HG02885 (cell line): ENCODE measurements at regions not wholly inside any gene's neighbourhood (a gene's known extent, or its start where the extent isn't known, plus 50 kb on each side); places are given as distances from the start of the nearest gene placed in this dataset.
A peak's percentile ranks its signal among the peaks of the same experiment; 100 is the strongest.
"Not testable (repeated sequence)": the region's sequence is repeated elsewhere in the genome, so short reads cannot be mapped to it uniquely, and the experiment has no call there.

Experiments
- ATAC-seq: cut with Tn5 transposase; IDR thresholded peaks from one replicate; pipeline ENCODE4 v1.9.1; 2021; ENCODE audit warnings: mild to moderate bottlenecking; ENCODE audit not compliant: unreplicated experiment, poor library complexity

DNA sequence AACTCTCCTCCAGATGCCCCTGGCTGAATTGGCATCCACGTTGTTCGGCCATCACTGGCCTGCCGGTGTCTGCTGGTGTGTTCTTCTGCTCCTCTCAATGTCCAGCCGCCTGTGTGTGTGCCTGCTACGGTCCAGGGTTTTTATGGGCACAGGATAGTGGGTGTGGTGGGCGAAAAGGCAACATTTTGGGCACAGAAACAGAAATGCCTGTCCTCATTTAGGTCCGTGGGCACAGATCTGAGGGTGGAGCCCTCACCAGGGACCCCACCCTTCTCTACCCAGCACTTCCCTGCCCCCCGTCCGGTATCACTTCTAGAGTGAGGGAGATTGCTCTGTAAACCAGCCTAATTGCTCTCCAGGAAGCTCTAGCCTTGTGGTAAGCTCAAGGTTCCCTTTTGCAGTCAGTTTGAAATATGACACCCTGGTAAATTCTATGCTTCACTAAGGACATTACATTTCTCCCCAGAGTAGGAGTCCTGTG lies 410.1 kb downstream of the MAT2B start:
- ATAC-seq, result peak; percentile 74

GRCh38 chr5:163916376-163916775 lies 411.0 kb downstream of the MAT2B start:
- ATAC-seq, result peak; percentile 86

DNA sequence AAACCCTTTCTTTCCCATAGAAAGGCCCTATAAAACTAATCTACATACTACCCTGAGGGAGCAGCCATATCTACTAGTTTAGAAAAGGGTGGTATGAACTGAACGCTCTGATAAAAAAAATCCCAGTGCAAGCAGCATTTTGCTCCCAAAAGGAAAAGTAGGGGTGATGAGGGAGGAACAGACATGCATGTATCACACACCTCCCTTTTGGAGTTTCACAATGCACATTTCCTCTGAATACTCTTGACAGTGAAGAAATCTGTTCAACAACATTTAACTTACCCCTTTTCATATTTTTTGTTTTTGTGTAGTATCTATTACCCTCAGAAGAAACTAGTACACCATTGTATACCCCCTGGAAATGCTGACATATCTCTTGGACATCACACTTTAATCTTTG lies 411.4 kb downstream of the MAT2B start:
- no peak for ATAC-seq

DNA sequence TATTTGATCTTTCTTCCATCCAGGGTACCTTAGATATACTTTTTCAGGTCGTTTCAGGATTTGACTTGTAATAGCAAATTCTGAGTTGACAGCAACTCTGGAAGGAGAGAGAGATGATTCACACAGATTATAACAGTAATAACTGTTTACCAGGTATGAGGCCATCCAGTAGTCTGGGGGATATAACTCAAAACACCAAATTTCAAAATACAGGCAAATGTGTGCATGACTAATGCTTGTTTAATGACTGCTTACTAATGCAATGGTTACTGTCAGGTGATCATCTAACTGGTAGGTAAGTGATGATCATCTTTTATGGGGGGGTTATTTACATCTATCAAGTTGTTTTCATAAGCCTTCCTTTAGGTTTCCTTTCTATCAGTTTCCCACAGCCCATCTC lies 412.3 kb downstream of the MAT2B start:
- ATAC-seq, result no peak

DNA sequence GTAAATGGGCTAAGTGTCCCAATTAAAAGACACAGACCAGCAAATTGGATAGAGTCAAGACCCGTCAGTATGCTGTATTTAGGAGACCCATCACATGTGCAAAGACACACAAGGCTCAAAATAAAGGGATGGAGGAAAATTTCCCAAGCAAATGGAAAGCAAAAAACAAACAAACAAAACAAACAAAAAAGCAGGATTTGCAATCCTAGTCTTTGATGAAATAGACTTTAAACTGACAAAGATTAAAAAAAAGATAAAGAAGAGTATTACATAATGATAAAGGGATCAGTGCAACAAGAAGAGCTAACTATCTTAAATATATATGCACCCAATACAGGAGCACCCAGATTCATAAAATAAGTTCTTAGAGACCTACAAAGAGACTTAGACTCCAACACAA lies 429.6 kb downstream of the MAT2B start:
- ATAC-seq, result not testable (repeated sequence)

- ATAC-seq, result no peak
Measured at GRCh38 chr5:163938595-163938994, 433.2 kb downstream of the MAT2B start.

DNA sequence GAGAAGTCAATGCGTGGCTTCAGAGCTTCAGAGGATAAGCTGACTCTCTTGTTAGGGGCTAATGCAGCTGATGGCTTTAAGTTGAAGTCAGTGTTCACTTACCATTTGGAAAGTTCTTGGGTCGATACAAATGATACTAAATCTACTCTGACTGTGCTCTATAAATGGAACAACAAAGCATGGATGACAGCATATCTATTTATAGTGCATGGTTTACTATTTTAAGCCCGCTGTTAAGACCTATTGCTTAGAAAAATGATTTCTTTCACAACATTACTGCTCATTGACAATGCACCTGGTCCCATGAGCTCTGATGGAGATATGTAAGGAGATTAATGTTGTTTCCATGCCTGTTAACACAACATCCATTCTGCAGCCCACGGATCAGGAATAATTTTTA lies 435.7 kb downstream of the MAT2B start:
- peak; percentile 35 for ATAC-seq

DNA sequence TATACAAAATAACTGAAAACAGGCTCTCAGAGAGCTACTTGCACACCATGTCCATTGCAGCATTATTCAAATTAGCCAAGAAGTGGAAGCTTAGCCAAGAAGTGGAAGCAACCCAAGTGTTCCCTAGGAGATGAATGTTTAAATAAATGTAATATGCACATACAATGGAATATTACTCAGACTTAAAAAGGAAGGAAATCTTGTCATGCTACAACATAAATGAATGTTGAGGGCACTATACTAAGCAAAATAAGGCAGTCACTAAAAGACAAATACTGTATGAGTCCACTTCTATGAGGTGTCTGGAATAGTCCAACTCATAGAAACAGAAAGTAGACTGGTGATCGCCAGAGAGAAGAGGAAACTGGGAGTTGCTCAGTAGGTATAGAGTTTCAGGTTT lies 438.1 kb downstream of the MAT2B start:
- ATAC-seq, result no peak

DNA sequence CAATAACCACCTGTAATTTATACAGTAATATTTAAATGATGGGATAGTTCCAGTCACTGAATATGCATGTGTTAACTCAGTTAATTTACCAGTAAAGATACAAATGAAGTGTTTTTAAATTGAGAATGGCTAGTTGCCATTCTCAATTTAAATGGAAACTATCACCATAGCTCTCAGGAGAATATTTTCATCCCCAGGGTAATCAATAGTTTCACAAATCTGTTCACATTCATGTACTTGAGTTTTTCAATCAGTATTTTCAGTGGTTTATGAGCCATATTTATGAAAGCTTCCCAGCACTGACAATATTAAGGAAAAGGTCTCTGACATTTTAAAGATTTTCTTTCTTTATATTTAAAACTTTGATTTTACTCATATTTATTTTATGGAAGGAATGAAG lies 439.3 kb downstream of the MAT2B start:
- no peak for ATAC-seq

GRCh38 chr5:163947848-163948666 lies 442.6 kb downstream of the MAT2B start:
- no peak for ATAC-seq

DNA sequence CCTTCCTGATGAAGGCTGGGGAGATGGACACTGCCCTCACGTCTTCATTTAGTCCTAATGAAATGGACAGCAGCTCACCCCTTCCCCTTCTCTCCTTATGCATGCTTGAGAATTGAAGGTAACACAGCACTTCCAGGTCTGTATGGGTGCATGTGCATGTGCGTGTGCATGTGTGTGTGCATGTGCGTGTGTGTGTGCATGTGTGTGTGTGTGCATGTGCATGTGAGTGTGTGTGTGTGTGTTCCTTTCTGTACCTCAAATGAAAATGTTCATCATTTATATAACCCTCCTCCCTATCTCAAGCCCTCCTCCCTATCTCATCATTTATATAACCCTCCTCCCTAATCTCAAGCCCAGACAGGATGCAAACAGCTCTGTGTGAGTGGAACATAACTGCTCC lies 444.8 kb downstream of the MAT2B start:
- no peak for ATAC-seq

GRCh38 chr5:163951069-163951468 lies 445.6 kb downstream of the MAT2B start:
- ATAC-seq, result no peak

GRCh38 chr5:163953901-163954300 lies 448.5 kb downstream of the MAT2B start:
- no peak for ATAC-seq

DNA sequence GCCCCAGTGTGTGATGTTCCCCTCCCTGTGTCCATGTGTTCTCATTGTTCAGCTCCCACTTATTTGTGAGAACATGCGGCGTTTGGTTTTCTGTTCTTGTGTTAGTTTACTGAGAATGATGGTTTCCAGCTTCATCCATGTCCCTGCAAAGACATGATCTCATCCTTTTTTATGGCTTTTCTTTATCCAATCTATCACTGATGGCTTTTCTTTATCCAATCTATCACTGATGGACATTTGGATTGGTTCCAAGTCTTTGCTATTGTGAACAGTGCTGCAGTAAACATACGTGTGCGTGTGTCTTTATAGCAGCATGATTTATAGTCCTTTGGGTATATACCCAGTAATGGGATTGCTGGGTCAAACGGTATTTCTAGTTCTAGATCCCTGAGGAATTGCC lies 455.8 kb downstream of the MAT2B start:
- ATAC-seq, result not testable (repeated sequence)

GRCh38 chr5:163963881-163964280 lies 458.5 kb downstream of the MAT2B start:
- no peak for ATAC-seq

DNA sequence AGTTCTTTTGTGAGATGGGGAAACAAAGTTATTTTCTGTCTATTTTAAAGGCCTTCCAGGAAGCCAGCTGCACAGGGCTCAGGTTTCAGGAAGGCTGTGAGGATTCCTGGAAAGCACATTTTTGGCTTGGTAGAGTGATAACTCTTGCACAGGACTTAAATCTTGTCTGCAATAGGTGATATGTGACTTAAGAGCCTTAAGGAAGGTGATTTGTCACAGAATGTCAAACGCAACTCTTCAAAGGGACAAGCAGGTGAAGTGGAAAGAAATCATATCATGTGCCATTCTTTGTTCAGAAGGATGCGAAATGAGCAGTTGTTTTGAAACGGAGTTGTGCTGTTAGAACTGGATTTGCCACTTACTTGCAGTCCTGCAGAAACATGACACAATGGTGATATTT lies 459.3 kb downstream of the MAT2B start:
- ATAC-seq, result no peak

DNA sequence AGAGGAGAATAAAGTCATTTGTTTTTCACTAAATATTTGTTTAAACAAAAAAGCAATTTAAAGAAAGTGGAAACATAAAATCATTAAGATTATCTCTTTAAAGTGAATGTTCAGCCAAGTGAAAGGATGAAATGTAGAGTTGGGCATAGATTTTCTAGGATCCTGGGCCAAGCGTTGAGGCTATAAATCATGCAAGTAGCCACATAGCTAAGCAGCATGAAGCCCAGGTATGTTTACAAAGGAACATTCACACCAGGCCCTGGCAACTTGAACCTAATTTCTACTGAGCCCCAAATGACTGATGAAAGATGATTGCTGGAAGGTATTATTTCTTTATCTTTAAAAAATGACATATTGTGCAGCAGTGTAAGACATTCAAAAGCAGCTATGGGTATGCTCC lies 461.8 kb downstream of the MAT2B start:
- ATAC-seq, result no peak

DNA sequence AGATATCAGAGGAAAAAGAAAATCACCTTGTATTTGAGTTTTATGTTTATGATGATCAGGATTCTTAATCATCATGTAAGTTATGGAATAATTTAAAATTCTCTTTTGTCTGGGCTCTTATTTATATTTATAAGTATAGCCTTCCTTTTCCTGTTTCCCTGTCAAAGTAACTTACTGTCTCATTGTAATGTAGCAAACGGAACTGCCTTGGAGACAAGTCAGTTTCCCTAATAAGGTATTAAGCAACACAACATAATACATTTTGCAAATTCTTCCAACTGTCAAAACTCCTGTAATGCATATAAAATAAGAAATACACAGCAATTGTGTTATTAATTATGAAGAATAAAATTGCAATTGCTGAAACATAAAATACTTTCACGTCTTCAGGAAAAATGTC lies 463.2 kb downstream of the MAT2B start:
- ATAC-seq, result no peak

DNA sequence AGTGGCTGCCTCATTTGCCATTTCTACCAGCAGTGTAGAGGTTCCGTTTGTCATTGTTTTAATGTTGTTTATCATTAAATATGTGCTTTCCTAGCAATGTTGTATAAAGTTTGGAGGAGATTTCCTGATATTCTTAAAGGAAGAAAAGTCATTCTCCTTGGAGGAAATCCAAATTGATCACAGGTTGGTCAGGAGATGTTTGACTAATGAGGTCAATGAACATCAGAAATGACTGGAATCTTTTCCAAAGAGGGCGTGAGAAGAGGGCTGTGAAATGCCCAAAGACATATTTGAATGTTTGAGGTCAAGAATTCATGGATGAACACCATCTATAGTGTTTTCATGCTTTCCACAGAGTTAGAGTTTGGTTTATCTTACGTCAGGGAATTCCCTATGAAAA lies 471.3 kb downstream of the MAT2B start:
- ATAC-seq, result no peak

DNA sequence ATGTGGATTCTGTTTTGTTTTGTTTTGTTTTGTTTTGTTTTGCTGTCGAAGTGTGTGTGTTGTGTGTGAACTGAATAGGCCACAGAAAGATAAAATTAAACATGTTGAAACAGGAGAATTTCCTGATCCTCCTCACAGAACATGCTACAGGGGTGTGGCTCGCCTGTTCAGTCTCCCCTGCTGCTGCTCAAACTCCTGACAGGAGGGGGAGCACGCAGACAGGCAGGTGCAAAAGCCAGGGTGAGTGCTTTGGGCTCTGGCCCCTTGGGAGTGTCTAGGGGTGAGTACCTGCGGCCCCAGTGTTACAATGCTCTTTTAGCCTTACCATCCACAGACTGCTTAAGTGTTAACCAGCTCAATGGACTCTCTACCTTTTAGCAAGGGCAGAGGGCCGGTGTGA lies 473.5 kb downstream of the MAT2B start:
- peak; percentile 74 for ATAC-seq

DNA sequence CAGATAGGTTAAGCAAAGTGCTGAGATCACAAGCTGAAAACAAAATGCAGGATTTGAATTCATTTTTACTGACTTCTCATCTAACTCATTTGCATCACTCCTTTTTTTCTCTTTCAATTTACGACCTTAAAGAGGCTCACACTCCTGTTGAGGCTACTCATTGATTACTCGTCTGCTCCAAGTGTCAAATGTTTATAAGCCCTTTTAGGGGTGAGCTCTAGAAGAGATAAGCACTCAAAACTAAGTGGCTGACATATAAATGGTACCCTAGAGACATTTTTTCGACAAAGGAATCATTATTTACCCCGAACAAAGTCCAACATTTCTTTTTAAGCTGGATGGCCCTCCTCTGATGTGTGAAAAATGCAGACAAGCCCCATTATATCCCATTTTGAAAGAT lies 483.1 kb downstream of the MAT2B start:
- no peak for ATAC-seq

- ATAC-seq, result no peak
Measured at GRCh38 chr5:163993126-163993525, 487.7 kb downstream of the MAT2B start.
